Epithelial cell of prostate (primary cell): ENCODE measurements at regions not wholly inside any gene's neighbourhood (a gene's known extent, or its start where the extent isn't known, plus 50 kb on each side); places are given as distances from the start of the nearest gene placed in this dataset.

Experiments
- DNase-seq: peaks from one replicate; pipeline ENCODE4 v3.0.0-alpha.2; 2011; ENCODE audit warnings: low read depth, low spot score
- H3K27ac ChIP-seq: fragments of 450-650 bp; 2 replicates; pipeline ENCODE4 v1.5.1; 2017; ENCODE audit warnings: mild to moderate bottlenecking

DNA sequence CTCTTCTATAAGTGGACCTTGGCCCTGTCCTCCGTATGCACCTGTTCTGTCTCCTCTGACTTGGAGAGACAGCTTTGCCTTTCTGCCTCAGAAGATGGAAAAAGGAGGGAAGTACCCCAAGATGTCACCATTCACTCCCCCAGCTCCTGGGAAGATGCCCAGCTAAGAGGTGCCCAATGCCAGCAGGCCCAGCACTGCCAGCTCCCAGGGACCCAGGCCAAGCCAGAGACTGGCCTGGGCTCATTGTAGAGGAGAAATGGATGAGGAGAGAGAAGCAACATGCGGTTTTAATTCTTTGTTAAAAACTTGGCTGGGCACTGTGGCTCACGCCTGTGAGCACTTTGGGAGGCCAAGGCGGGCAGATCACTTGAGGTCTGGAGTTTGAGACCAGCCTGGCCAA, 111.5 kb upstream of the ZNF507 start:
- no peak overlapping the region for H3K27ac ChIP-seq

DNA sequence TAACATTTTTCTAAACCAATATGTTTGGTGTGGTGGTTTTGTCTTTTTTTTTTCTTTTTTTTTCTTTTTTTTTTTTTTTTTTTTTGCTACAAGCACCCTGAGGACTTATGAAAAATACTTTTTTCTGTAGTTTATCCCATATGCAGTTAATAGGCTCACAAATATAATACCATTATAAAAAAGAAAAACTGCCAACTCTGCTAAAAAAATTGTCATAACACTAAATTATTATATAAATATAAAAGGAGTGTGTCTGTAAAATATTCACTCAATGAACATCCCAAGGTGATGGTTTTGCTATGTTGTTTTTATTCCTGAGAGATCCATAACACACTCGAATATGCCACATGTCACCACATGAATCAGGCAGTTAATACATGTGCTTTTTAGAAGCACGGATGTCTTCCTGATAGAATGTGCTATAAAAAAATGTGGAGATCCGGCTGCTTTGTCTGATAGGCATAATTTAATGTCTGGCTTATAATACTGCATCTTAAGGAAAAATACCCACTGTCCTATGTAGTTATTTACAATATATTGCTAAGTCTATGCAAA, 110.7 kb upstream of the ZNF507 start:
- no peak for DNase-seq
- H3K27ac ChIP-seq: no peak overlapping the region

More for the DNA sequence above, 111.5 kb upstream of the ZNF507 start:
- DNase-seq: no peak

DNA sequence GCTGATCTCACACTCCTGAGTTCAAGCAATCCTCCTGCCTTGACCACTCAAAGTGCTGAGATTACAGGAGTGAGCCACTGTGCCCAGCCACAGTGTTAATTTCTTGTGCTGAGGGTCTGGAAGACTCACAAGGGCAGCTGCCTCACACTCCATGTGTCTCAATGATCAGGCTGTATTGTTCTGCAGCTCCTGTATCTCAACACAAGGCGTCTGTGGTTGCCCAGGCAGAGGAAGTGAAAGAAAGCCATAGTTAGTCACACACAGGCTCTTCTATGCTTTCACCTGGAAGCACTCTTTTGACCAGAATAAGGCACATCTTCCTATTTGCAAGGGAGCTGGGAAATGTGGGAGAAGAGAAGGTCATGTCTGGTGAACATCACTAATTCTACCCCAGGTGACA, 107.3 kb upstream of the ZNF507 start:
- no peak overlapping the region for H3K27ac ChIP-seq
- no peak for DNase-seq

- DNase-seq: no peak
- H3K27ac ChIP-seq: no peak overlapping the region
Observed at GRCh38 chr19:32240316-32240715, 105.1 kb upstream of the ZNF507 start.

- no peak for DNase-seq
- H3K27ac ChIP-seq: no peak overlapping the region
Observed at GRCh38 chr19:32241306-32241705, 104.1 kb upstream of the ZNF507 start.

- no peak for DNase-seq
Observed at GRCh38 chr19:32241932-32242710, 103.3 kb upstream of the ZNF507 start.

DNA sequence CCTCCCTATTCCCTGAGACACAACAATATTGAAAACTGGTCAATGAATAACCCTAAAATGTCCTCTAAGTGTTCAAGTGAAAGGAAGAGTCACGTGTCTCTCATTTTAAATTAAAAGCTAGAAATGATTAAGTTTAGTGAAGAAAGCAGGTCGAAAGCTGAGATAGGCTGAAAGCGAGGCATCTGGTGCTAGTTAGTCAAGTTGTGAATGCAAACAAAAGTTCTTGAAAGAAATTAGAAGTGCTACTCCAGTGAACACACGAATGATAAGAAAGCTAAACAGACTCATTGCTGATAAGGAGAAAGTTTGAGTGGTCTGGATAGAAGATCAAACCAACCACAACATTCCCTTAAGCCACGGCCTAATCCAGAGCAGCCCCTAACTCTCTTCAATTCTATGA, 99.4 kb upstream of the ZNF507 start:
- H3K27ac ChIP-seq: no peak overlapping the region
- DNase-seq: no peak

More at GRCh38 chr19:32241932-32242710, 103.3 kb upstream of the ZNF507 start:
- H3K27ac ChIP-seq: no peak overlapping the region

DNA sequence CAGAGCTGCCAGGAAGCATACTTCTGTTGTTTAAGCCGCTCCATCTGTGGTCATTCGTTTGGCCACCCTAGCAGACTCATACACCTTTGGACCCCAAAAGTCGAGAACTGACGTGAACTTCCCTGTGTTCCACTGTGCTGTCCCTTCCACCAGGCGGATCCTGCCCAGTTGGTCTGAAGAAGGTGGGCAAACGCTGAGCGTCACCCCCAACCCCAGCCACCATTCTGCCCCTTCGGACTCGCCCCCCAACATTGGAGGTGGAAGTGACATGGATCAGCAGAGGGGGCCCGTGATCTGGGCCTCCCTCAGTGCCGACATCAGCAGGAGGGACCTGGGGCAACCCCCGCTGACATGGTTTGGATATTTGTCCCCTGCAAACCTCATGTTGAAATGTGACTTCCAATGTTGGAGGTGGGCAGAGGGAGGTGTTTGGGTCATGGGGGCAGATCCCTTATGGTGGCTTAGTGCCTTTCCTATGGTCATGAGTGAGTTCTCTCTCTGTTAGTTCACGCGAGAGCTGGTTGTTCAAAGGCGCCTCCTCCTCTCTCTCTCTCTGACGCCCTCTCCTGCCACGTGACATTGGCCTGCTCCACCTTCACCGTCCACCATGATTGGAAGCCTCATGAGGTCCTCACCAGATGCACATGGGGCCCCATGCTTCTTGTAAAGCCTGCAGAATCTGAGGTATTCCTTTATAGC, 93.6 kb upstream of the ZNF507 start:
- no peak overlapping the region for H3K27ac ChIP-seq
- no peak for DNase-seq

GRCh38 chr19:32252333-32252669, 93.1 kb upstream of the ZNF507 start:
- no peak for DNase-seq
- H3K27ac ChIP-seq: no peak overlapping the region

- no peak for DNase-seq
- no peak overlapping the region for H3K27ac ChIP-seq
Observed at GRCh38 chr19:32253683-32254508, 91.5 kb upstream of the ZNF507 start.

GRCh38 chr19:32254509-32254890, 90.9 kb upstream of the ZNF507 start:
- no peak overlapping the region for H3K27ac ChIP-seq
- no peak for DNase-seq

DNA sequence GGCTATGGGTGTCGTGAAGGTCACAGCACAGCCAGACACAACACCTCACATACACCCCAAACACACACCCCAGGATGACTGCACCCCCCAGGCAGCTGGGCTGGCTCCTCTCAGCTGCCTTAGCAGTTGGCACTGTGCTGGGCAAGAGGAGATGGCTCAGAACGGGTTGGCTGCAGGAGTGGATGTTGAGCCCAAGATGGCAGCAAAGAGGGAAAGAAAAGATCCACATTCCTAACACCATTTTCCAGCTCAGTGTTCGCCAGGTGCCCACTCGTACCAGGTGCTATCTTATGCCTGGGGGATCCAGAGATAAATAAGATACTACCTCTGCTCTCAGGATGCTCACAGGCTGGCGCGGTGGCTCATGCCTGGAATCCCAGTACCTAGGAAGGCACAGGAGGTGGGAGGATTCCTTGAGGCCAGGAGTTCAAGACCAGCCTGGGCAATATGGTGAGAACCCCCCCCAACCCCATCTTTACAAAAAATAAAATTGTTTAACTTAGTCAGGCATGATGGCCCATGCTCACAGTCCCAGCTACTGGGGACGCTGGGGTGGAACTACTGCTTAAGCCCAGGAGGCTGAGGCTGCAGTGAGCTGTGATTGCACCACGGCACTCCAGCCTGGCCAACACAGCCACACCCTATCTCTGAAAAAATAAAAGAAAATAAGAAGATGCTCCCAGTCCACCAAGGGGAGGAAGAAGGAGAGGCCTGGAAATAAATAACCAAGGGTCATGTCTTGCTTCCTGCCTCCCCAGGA, 89.7 kb upstream of the ZNF507 start:
- no peak for DNase-seq
- no peak overlapping the region for H3K27ac ChIP-seq

DNA sequence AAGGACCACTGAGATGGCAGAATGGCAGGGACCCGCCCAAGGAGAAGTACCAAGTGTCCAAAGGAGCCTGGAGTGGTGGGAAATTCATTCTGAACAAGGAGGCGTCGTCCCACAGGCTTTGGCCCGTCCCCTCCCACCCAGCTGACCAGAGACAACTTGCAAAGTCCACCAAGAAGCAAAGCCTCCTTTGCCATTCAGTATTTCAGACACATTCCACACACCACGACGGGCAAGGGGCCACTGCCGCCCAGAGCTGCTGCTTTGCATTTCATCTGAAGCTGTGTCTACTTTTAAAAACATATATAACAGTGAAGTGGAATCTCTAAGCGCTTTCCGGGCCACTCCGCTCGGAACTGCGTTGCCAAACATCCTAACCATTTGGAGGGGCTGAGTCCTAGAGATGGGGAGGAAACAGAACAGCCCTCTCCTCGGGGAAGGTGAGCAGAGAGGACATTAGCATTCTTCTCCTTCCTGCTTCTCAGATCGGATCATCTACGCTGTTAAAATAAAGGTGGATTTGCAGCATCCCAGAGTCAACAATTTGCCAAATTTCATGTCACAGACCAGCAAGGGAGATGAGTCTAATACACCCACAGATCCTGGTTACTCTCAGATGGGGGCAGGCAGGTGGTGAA, 89.0 kb upstream of the ZNF507 start:
- no peak for DNase-seq
- H3K27ac ChIP-seq: no peak overlapping the region

GRCh38 chr19:32257326-32258073, 87.9 kb upstream of the ZNF507 start:
- DNase-seq: no peak
- H3K27ac ChIP-seq: no peak overlapping the region

GRCh38 chr19:32258167-32258566, 87.2 kb upstream of the ZNF507 start:
- H3K27ac ChIP-seq: no peak overlapping the region
- no peak for DNase-seq

DNA sequence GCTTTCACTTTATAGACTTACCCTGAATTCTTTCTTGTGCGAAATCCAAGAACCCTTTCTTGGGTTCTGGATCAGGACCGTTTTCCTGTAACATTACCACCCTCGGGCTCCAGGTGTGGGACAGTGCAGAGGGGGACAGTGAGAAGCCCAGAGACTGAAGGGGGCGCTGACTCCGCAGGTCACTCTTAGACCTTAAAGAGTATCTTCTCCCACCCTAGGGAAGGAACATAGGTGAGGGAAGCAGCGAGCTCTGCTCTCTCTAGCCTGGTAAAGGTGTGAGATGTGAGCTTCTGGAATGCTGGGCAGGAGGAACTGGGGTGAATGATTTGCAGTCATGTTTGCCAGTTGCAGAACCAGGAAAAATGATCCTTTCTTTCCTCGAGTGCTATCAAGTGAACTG, 80.8 kb upstream of the ZNF507 start:
- no peak for DNase-seq

GRCh38 chr19:32265995-32266394, 79.4 kb upstream of the ZNF507 start:
- no peak for DNase-seq
- no peak overlapping the region for H3K27ac ChIP-seq

More for the DNA sequence above, 80.8 kb upstream of the ZNF507 start:
- H3K27ac ChIP-seq: no peak overlapping the region

GRCh38 chr19:32266460-32266859, 79.0 kb upstream of the ZNF507 start:
- DNase-seq: no peak
- no peak overlapping the region for H3K27ac ChIP-seq

DNA sequence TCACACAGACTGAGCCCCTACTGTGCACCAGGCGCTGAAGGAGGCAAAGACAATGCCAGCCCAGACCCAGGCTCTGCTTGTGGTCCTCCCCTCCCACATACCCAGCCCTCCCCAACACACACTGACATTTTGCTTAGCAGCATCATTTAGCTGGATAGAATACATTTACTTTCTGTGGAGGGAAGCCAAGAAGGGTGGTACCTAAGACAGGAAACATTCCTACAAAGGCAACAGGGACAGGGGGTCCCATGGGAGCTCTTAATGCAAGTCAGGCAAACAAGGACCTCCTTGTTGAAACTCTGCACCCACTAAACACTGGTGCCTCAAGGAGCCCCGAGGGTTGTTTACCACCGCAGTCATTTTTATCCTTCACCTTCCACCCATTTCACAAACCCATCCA, 77.0 kb upstream of the ZNF507 start:
- DNase-seq: no peak
- H3K27ac ChIP-seq: no peak overlapping the region
